ENCODE measurements at regions not wholly inside any gene's neighbourhood (a gene's known extent, or its start where the extent isn't known, plus 50 kb on each side); places are given as distances from the start of the nearest gene placed in this dataset.

DNA sequence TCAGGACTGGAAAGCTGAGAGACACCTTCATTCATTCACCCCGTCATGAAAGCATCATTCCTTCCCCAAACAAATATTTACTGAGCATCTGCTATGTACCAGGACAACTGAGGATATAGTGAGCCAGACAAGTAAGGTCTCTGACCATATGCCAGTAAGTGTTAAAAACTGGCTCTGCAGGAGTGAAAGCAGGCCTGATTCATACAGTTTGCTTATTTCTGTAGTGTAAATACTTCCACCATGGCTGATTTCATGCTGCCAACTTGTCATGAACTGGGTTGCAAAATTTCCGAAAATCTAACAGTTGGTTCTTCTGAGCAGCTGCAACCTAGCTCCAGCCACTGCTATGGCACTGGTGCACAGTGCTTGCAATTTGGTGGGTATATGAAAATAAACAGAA, 68.1 kb downstream of the YIPF5 start (continued):
- TF ChIP-seq, protein P1, sequence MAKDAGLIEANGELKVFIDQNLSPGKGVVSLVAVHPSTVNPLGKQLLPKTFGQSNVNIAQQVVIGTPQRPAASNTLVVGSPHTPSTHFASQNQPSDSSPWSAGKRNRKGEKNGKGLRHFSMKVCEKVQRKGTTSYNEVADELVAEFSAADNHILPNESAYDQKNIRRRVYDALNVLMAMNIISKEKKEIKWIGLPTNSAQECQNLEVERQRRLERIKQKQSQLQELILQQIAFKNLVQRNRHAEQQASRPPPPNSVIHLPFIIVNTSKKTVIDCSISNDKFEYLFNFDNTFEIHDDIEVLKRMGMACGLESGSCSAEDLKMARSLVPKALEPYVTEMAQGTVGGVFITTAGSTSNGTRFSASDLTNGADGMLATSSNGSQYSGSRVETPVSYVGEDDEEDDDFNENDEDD (CRISPR knock-in tag; IDR thresholded peaks at IDR 0.05; ENCODE audit: borderline replicate concordance) = no peak
- TF ChIP-seq ZNF180 (CRISPR knock-in tag; IDR thresholded peaks at IDR 0.05; ENCODE audit: borderline replicate concordance, low read depth) = no peak
- TF ChIP-seq TCF12 (IDR thresholded peaks at IDR 0.05) = no peak
- TF ChIP-seq TCF12 (CRISPR knock-in tag; IDR thresholded peaks at IDR 0.05) = no peak
- TF ChIP-seq, protein P2, sequence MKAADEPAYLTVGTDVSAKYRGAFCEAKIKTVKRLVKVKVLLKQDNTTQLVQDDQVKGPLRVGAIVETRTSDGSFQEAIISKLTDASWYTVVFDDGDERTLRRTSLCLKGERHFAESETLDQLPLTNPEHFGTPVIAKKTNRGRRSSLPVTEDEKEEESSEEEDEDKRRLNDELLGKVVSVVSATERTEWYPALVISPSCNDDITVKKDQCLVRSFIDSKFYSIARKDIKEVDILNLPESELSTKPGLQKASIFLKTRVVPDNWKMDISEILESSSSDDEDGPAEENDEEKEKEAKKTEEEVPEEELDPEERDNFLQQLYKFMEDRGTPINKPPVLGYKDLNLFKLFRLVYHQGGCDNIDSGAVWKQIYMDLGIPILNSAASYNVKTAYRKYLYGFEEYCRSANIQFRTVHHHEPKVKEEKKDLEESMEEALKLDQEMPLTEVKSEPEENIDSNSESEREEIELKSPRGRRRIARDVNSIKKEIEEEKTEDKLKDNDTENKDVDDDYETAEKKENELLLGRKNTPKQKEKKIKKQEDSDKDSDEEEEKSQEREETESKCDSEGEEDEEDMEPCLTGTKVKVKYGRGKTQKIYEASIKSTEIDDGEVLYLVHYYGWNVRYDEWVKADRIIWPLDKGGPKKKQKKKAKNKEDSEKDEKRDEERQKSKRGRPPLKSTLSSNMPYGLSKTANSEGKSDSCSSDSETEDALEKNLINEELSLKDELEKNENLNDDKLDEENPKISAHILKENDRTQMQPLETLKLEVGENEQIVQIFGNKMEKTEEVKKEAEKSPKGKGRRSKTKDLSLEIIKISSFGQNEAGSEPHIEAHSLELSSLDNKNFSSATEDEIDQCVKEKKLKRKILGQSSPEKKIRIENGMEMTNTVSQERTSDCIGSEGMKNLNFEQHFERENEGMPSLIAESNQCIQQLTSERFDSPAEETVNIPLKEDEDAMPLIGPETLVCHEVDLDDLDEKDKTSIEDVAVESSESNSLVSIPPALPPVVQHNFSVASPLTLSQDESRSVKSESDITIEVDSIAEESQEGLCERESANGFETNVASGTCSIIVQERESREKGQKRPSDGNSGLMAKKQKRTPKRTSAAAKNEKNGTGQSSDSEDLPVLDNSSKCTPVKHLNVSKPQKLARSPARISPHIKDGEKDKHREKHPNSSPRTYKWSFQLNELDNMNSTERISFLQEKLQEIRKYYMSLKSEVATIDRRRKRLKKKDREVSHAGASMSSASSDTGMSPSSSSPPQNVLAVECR (CRISPR knock-in tag; IDR thresholded peaks at IDR 0.05; ENCODE audit: borderline replicate concordance) = no peak
- TF ChIP-seq, protein P3, sequence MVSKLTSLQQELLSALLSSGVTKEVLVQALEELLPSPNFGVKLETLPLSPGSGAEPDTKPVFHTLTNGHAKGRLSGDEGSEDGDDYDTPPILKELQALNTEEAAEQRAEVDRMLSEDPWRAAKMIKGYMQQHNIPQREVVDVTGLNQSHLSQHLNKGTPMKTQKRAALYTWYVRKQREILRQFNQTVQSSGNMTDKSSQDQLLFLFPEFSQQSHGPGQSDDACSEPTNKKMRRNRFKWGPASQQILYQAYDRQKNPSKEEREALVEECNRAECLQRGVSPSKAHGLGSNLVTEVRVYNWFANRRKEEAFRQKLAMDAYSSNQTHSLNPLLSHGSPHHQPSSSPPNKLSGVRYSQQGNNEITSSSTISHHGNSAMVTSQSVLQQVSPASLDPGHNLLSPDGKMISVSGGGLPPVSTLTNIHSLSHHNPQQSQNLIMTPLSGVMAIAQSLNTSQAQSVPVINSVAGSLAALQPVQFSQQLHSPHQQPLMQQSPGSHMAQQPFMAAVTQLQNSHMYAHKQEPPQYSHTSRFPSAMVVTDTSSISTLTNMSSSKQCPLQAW (CRISPR knock-in tag; IDR thresholded peaks at IDR 0.05) = no peak
- TF ChIP-seq NBN (conservative IDR thresholded peaks at IDR 0.05) = no peak
- TF ChIP-seq ZNF567 (CRISPR knock-in tag; IDR thresholded peaks at IDR 0.05; ENCODE audit: borderline replicate concordance) = no peak
- TF ChIP-seq YY1 (IDR thresholded peaks at IDR 0.05; ENCODE audit: insufficient read depth, insufficient replicate concordance, low read depth, low read length) = no peak
- TF ChIP-seq ZFY (CRISPR knock-in tag; IDR thresholded peaks at IDR 0.05) = no peak
- TF ChIP-seq TBP (CRISPR knock-in tag; IDR thresholded peaks at IDR 0.05) = no peak
- TF ChIP-seq NFRKB (IDR thresholded peaks at IDR 0.05) = no peak

All from HepG2 (cell line).